Epithelial cell of esophagus (primary cell): ENCODE measurements at regions not wholly inside any gene's neighbourhood (a gene's known extent, or its start where the extent isn't known, plus 50 kb on each side); places are given as distances from the start of the nearest gene placed in this dataset.
"Not testable (repeated sequence)": the region's sequence is repeated elsewhere in the genome, so short reads cannot be mapped to it uniquely, and the experiment has no call there.

ENCODE experiments used
- DNase-seq: peaks from one replicate; pipeline ENCODE4 v3.0.0; 2010; ENCODE audit warnings: low read depth
- H3K4me3 ChIP-seq: 2 replicates; pipeline ENCODE4 v1.5.1; 2011; ENCODE audit warnings: mild to moderate bottlenecking, low read length, control low read depth
- CTCF ChIP-seq: IDR thresholded peaks from 2 replicates; pipeline ENCODE4 v1.5.1; 2011; ENCODE audit warnings: low read depth, mild to moderate bottlenecking, low read length, control low read depth, inconsistent platforms; ENCODE audit not compliant: insufficient read depth; ENCODE audit errors: missing control alignments

- H3K4me3 ChIP-seq: no peak overlapping the region
- TF ChIP-seq CTCF: no peak
- no peak for DNase-seq
These were observed 1024.9 kb downstream of the TMEM121 start for GRCh38 chr14:106551265-106551664.

- H3K4me3 ChIP-seq, DNase-seq: not testable (repeated sequence)
These were observed 1029.8 kb downstream of the TMEM121 start for GRCh38 chr14:106556211-106556610.

- no peak overlapping the region for H3K4me3 ChIP-seq
- no peak for DNase-seq
- peak; percentile 9 for TF ChIP-seq CTCF
These were observed 1030.4 kb downstream of the TMEM121 start for GRCh38 chr14:106556665-106557289.

GRCh38 chr14:106562451-106562850 is 1036.1 kb downstream of the TMEM121 start:
- no peak for TF ChIP-seq CTCF
- no peak overlapping the region for H3K4me3 ChIP-seq
- no peak for DNase-seq

GRCh38 chr14:106564058-106564643 is 1037.8 kb downstream of the TMEM121 start:
- TF ChIP-seq CTCF: no peak
- DNase-seq: no peak
- no peak overlapping the region for H3K4me3 ChIP-seq

GRCh38 chr14:106578481-106578880 is 1052.1 kb downstream of the TMEM121 start:
- TF ChIP-seq CTCF: no peak
- DNase-seq: no peak
- no peak overlapping the region for H3K4me3 ChIP-seq

- TF ChIP-seq CTCF: no peak
- DNase-seq: no peak
- no peak overlapping the region for H3K4me3 ChIP-seq
These were observed 1052.7 kb downstream of the TMEM121 start for GRCh38 chr14:106579084-106579483.
